OCI-LY1 (cell line): ENCODE measurements at regions not wholly inside any gene's neighbourhood (a gene's known extent, or its start where the extent isn't known, plus 50 kb on each side); places are given as distances from the start of the nearest gene placed in this dataset.

Source experiments
- H2AFZ ChIP-seq: fragments of 200-600 bp; sonication (generic), shearing (Covaris generic); 2 replicates; pipeline ENCODE4 v1.6.0; 2014; ENCODE audit warnings: antibody characterized with exemption, mild to moderate bottlenecking, low read length
- H3F3A ChIP-seq: fragments of 200-600 bp; sonication (generic), shearing (Covaris generic); 2 replicates; pipeline ENCODE4 v1.6.0; 2014; ENCODE audit warnings: mild to moderate bottlenecking, antibody characterized with exemption, low read length, moderate library complexity; ENCODE audit not compliant: insufficient read depth
- H3K27ac ChIP-seq: fragments of 200-600 bp; sonication (generic); 2 replicates; pipeline ENCODE4 v1.5.1; 2014; ENCODE audit warnings: low read length, mixed run types, mild to moderate bottlenecking, low read depth; ENCODE audit not compliant: poor library complexity, severe bottlenecking
- H3K27me3 ChIP-seq: fragments of 200-600 bp; sonication (generic); 2 replicates; pipeline ENCODE4 v1.6.0; 2014; ENCODE audit warnings: antibody characterized with exemption, mild to moderate bottlenecking, low read length, moderate library complexity; ENCODE audit not compliant: insufficient read depth
- H3K36me3 ChIP-seq: fragments of 200-600 bp; sonication (generic); 2 replicates; pipeline ENCODE4 v1.6.1; 2014; ENCODE audit warnings: mild to moderate bottlenecking, antibody characterized with exemption, low read length, moderate library complexity, mixed read lengths; ENCODE audit not compliant: insufficient read depth
- H3K4me1 ChIP-seq: fragments of 200-600 bp; sonication (generic); 2 replicates; pipeline ENCODE4 v1.5.1; 2014; ENCODE audit warnings: mild to moderate bottlenecking, low read length, moderate library complexity; ENCODE audit not compliant: insufficient read depth, severe bottlenecking
- H3K4me2 ChIP-seq: fragments of 200-600 bp; sonication (generic), shearing (Covaris generic); 2 replicates; pipeline ENCODE4 v1.6.1; 2014; ENCODE audit warnings: low read length
- H3K4me3 ChIP-seq: fragments of 200-600 bp; sonication (generic); 2 replicates; pipeline ENCODE4 v1.5.1; 2014; ENCODE audit warnings: low read length, low read depth, mild to moderate bottlenecking, mixed read lengths; ENCODE audit not compliant: poor library complexity, severe bottlenecking
- H3K79me2 ChIP-seq: fragments of 200-600 bp; shearing (Covaris generic); 2 replicates; pipeline ENCODE4 v1.6.1; 2016; ENCODE audit warnings: mixed run types, low read length, mixed read lengths; ENCODE audit not compliant: insufficient read depth
- H3K9ac ChIP-seq: fragments of 200-600 bp; sonication (generic), shearing (Covaris generic); 2 replicates; pipeline ENCODE4 v1.6.1; 2014; ENCODE audit warnings: mild to moderate bottlenecking, low read length, mixed read lengths
- H3K9me2 ChIP-seq: fragments of 200-600 bp; sonication (generic), shearing (Covaris generic); 2 replicates; pipeline ENCODE4 v1.6.1; 2014; ENCODE audit warnings: low read depth, mild to moderate bottlenecking, low read length, mixed read lengths
- H3K9me3 ChIP-seq: fragments of 200-600 bp; shearing (Covaris generic); 2 replicates; pipeline ENCODE4 v1.6.1; 2014; ENCODE audit warnings: low read length, mixed read lengths
- H4K20me1 ChIP-seq: fragments of 200-600 bp; sonication (generic), shearing (Covaris generic); 2 replicates; pipeline ENCODE4 v1.6.0; 2016; ENCODE audit warnings: mild to moderate bottlenecking, low read length; ENCODE audit not compliant: insufficient read depth
- CTCF ChIP-seq: fragments of 200-600 bp; sonication (generic), shearing (Covaris generic); IDR thresholded peaks from 2 replicates; pipeline ENCODE4 v1.5.1; 2017; ENCODE audit warnings: mild to moderate bottlenecking, antibody characterized with exemption, low read length, moderate library complexity, mixed read lengths
- EZH2 ChIP-seq: fragments of 200-600 bp; sonication (generic), shearing (Covaris generic); IDR thresholded peaks from 2 replicates; pipeline ENCODE4 v1.8.0; 2017; ENCODE audit warnings: borderline replicate concordance, mixed run types, mild to moderate bottlenecking, antibody characterized with exemption, low read length, moderate library complexity, mixed read lengths

- Histone ChIP-seq H3K4me3 (no peak overlapping the region), H3K27me3 (no peaks in the 10 kb centered on the region), H2AFZ (no peak overlapping the region), H3K9ac (no peak overlapping the region), H3F3A (no peaks in the 10 kb centered on the region), H3K4me2 (no peak overlapping the region), H3K27ac (no peak overlapping the region), H3K9me2 (no peaks in the 10 kb centered on the region), H3K4me1 (no peaks in the 10 kb centered on the region), H3K36me3 (no peaks in the 10 kb centered on the region), H4K20me1 (no peaks in the 10 kb centered on the region), H3K9me3 (no peaks in the 10 kb centered on the region), H3K79me2 (no peaks in the 10 kb centered on the region)
- TF ChIP-seq CTCF (no peak), EZH2 (no peak)
These were observed 273.6 kb downstream of the ZBBX start for GRCh38 chr3:167106456-167106855.

DNA sequence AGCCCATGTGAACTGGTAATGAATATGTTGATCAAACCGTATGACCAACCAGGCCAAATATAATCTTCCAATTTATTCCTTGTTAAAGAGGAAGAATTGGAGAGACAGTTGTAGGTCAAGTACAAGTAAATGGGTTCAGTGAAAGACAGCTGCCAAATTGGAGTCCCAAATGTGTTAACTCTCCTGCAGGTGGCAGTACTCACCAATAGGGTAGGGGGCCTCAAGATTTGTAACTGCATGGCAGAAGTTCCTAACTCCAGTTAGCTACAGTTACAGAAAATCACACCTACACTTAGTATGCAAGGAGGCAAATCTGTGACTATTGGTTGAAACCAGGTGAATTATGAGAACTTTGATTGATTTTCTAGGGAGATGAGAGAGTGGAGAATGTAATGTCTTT lies 278.0 kb downstream of the ZBBX start:
- Histone ChIP-seq H3K9ac (no peak overlapping the region), H3K79me2 (no peaks in the 10 kb centered on the region), H3K4me2 (no peak overlapping the region), H3K4me3 (no peak overlapping the region), H3K36me3 (no peaks in the 10 kb centered on the region), H3K4me1 (no peaks in the 10 kb centered on the region), H2AFZ (no peak overlapping the region), H3F3A (no peaks in the 10 kb centered on the region), H3K27me3 (no peaks in the 10 kb centered on the region), H4K20me1 (no peaks in the 10 kb centered on the region), H3K27ac (no peak overlapping the region), H3K9me2 (no peaks in the 10 kb centered on the region), H3K9me3 (no peaks in the 10 kb centered on the region)
- no peak for TF ChIP-seq EZH2
- peak; percentile 68 for TF ChIP-seq CTCF

GRCh38 chr3:167100651-167101050 lies 279.4 kb downstream of the ZBBX start:
- Histone ChIP-seq H3K27ac (no peak overlapping the region), H3K36me3 (no peaks in the 10 kb centered on the region), H3K27me3 (no peaks in the 10 kb centered on the region), H4K20me1 (no peaks in the 10 kb centered on the region), H3K4me2 (no peak overlapping the region), H3K79me2 (no peaks in the 10 kb centered on the region), H3K9me3 (no peaks in the 10 kb centered on the region), H3F3A (no peaks in the 10 kb centered on the region), H3K9ac (no peak overlapping the region), H3K9me2 (no peaks in the 10 kb centered on the region), H2AFZ (no peak overlapping the region), H3K4me3 (no peak overlapping the region), H3K4me1 (no peaks in the 10 kb centered on the region)
- TF ChIP-seq EZH2 (no peak), CTCF (no peak)
